ENCODE measurements at regions not wholly inside any gene's neighbourhood (a gene's known extent, or its start where the extent isn't known, plus 50 kb on each side); places are given as distances from the start of the nearest gene placed in this dataset.

DNA sequence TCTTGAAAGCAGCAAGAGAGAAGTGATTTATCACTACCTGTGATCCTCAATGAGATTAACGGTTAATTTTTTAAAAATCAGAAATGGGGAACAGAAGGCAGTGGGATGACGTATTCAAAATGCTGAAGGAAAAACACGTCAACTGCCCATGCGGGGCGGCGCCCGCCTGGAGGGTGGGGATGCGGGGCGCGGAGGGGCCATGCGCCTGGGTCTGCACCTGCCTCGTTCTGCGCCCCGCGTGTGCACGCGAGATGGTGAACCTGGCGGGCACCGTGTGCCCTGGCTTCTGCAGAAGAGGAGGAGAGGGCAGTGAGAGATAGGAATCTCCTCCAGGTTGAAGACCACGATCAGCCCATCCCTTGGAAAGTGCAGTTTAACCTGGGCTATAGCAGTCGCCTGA lies 79.3 kb upstream of the ZNF32 start:
- no peaks in the 10 kb centered on the region for H4K20me1 ChIP-seq (ENCODE audit: insufficient read depth, low read length, poor library complexity, severe bottlenecking)
- no peak overlapping the region for H3K4me3 ChIP-seq (ENCODE audit: low read length, poor library complexity, severe bottlenecking)
- peaks cover 8% of the 10 kb centered on the region for H3K4me1 ChIP-seq (ENCODE audit: insufficient read depth, low read length, poor library complexity, severe bottlenecking)
- H3K36me3 ChIP-seq (ENCODE audit: insufficient read depth, low read length): no peaks in the 10 kb centered on the region
- H3K9me2 ChIP-seq (replicated peaks; ENCODE audit: low read depth, low read length): no peaks in the 10 kb centered on the region
- 0 out of 2 replicates have a peak, but pooled peaks cover 6% of the 10 kb centered on the region for H3F3A ChIP-seq (ENCODE audit: low read depth)
- TF ChIP-seq, protein P1, sequence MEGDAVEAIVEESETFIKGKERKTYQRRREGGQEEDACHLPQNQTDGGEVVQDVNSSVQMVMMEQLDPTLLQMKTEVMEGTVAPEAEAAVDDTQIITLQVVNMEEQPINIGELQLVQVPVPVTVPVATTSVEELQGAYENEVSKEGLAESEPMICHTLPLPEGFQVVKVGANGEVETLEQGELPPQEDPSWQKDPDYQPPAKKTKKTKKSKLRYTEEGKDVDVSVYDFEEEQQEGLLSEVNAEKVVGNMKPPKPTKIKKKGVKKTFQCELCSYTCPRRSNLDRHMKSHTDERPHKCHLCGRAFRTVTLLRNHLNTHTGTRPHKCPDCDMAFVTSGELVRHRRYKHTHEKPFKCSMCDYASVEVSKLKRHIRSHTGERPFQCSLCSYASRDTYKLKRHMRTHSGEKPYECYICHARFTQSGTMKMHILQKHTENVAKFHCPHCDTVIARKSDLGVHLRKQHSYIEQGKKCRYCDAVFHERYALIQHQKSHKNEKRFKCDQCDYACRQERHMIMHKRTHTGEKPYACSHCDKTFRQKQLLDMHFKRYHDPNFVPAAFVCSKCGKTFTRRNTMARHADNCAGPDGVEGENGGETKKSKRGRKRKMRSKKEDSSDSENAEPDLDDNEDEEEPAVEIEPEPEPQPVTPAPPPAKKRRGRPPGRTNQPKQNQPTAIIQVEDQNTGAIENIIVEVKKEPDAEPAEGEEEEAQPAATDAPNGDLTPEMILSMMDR (conservative IDR thresholded peaks at IDR 0.05; ENCODE audit: low read length): no peak
- TF ChIP-seq EZH2phosphoT487 (IDR thresholded peaks at IDR 0.05; ENCODE audit: borderline replicate concordance): no peak
- H3K9me3 ChIP-seq (ENCODE audit: insufficient read depth, low read depth, low read length): peaks cover 32% of the 10 kb centered on the region
- H3K27me3 ChIP-seq (ENCODE audit: insufficient read depth, low read length, poor library complexity, severe bottlenecking): no peaks in the 10 kb centered on the region
- no peak overlapping the region for H3K9ac ChIP-seq (ENCODE audit: low read depth, low read length, poor library complexity, severe bottlenecking)
- no peak overlapping the region for H2AFZ ChIP-seq (ENCODE audit: low read length)
- H3K79me2 ChIP-seq (ENCODE audit: insufficient read depth, low read length): no peaks in the 10 kb centered on the region
- no peak overlapping the region for H3K4me2 ChIP-seq (ENCODE audit: low read depth, low read length, poor library complexity, severe bottlenecking)

DNA sequence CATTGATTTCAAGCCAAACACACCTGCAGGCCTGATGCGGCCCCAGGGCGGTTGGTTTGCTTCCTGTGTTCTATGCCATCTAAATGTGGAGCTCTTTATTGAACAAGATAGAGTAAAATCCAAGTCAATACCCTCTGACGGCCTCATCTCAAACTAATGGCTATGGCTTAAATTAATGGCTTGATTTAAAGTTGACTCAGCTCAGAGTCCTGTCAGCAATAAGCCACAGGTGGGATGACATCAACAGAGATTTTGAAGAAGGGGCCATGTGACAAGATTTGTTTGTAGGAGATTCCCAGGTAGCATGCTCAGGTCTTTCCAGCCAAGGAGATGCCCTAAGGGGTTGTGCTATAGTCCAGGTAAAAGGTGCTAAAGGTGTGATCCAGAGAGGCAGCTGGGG lies 66.7 kb upstream of the ZNF32 start:
- Histone ChIP-seq H3K36me3 (ENCODE audit: insufficient read depth, low read length) (no peaks in the 10 kb centered on the region), H2AFZ (ENCODE audit: low read length) (no peak overlapping the region), H3K9ac (ENCODE audit: low read depth, low read length, poor library complexity, severe bottlenecking) (no peak overlapping the region), H3K4me2 (ENCODE audit: low read depth, low read length, poor library complexity, severe bottlenecking) (no peak overlapping the region), H3K9me2 (replicated peaks; ENCODE audit: low read depth, low read length) (no peaks in the 10 kb centered on the region), H3K27me3 (ENCODE audit: insufficient read depth, low read length, poor library complexity, severe bottlenecking) (no peaks in the 10 kb centered on the region), H4K20me1 (ENCODE audit: insufficient read depth, low read length, poor library complexity, severe bottlenecking) (no peaks in the 10 kb centered on the region), H3K79me2 (ENCODE audit: insufficient read depth, low read length) (no peaks in the 10 kb centered on the region), H3K4me3 (ENCODE audit: low read length, poor library complexity, severe bottlenecking) (no peak overlapping the region), H3K9me3 (ENCODE audit: insufficient read depth, low read depth, low read length) (no peaks in the 10 kb centered on the region), H3K4me1 (ENCODE audit: insufficient read depth, low read length, poor library complexity, severe bottlenecking) (no peaks in the 10 kb centered on the region), H3F3A (ENCODE audit: low read depth) (no peaks in the 10 kb centered on the region)
- TF ChIP-seq, protein P1 (conservative IDR thresholded peaks at IDR 0.05; ENCODE audit: low read length): no peak
- no peak for TF ChIP-seq EZH2phosphoT487 (IDR thresholded peaks at IDR 0.05; ENCODE audit: borderline replicate concordance)

DNA sequence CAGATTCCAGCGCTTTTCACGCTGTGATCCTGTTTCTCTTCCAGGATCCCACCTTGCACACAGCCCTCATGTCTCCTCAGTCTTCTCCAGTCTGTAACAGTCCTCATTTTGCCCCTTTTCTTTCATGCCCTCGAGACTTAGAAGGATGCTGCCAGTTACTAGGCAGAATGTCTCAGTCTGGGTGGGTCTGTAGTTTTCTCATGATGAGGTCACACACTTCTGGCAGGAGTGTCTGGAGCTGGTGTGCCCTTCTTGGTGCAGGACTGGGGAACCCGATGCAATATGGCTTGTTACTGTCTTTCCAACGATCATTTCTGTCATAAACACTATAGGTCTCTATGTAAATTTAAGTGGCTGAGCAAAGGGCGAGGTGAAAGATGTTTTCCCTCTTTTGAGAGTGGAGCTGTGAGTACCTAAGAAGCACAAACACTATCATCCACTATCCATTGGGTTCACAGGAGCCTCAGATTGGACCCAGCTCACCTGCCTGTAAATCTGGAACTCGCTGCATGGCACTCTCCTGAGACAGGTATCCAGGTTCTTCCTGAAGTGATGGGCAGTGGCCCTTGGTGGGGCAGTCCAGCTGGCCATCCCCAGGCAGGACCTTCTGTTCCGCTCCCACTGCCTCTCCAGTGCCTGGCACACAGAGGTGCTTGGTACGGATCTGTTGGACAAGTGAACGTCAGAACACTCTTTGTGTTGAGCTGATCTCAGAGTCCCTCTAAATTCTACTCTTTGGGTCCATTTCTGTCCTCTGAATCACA lies 64.3 kb upstream of the ZNF32 start:
- Histone ChIP-seq H3K4me3 (ENCODE audit: low read length, poor library complexity, severe bottlenecking) (no peak overlapping the region), H3K79me2 (ENCODE audit: insufficient read depth, low read length) (no peaks in the 10 kb centered on the region), H4K20me1 (ENCODE audit: insufficient read depth, low read length, poor library complexity, severe bottlenecking) (no peaks in the 10 kb centered on the region), H3K9ac (ENCODE audit: low read depth, low read length, poor library complexity, severe bottlenecking) (no peak overlapping the region), H3K4me2 (ENCODE audit: low read depth, low read length, poor library complexity, severe bottlenecking) (no peak overlapping the region), H2AFZ (ENCODE audit: low read length) (no peak overlapping the region), H3K9me3 (ENCODE audit: insufficient read depth, low read depth, low read length) (no peaks in the 10 kb centered on the region), H3K9me2 (replicated peaks; ENCODE audit: low read depth, low read length) (no peaks in the 10 kb centered on the region), H3K4me1 (ENCODE audit: insufficient read depth, low read length, poor library complexity, severe bottlenecking) (no peaks in the 10 kb centered on the region), H3K36me3 (ENCODE audit: insufficient read depth, low read length) (no peaks in the 10 kb centered on the region), H3F3A (ENCODE audit: low read depth) (no peaks in the 10 kb centered on the region), H3K27me3 (ENCODE audit: insufficient read depth, low read length, poor library complexity, severe bottlenecking) (no peaks in the 10 kb centered on the region)
- TF ChIP-seq, protein P1 (conservative IDR thresholded peaks at IDR 0.05; ENCODE audit: low read length): no peak
- no peak for TF ChIP-seq EZH2phosphoT487 (IDR thresholded peaks at IDR 0.05; ENCODE audit: borderline replicate concordance)
